HFFc6 (cell line): ENCODE measurements at regions not wholly inside any gene's neighbourhood (a gene's known extent, or its start where the extent isn't known, plus 50 kb on each side); places are given as distances from the start of the nearest gene placed in this dataset.

Source experiments
- DNase-seq: peaks from one replicate; pipeline ENCODE4 v3.0.0-alpha.2; 2018
- H3K27ac Mint-ChIP-seq: 2 replicates; pipeline ENCODE4 v1.8.0; 2020; ENCODE audit warnings: mild to moderate bottlenecking, mixed read lengths
- H3K27me3 Mint-ChIP-seq: 2 replicates; pipeline ENCODE4 v1.8.0; 2021; ENCODE audit warnings: mild to moderate bottlenecking, moderate library complexity, mixed read lengths; ENCODE audit not compliant: insufficient read depth
- H3K36me3 Mint-ChIP-seq: 2 replicates; pipeline ENCODE4 v1.8.0; 2021; ENCODE audit warnings: low read depth, mixed read lengths
- H3K4me1 Mint-ChIP-seq: 2 replicates; pipeline ENCODE4 v1.8.0; 2020; ENCODE audit warnings: low read depth, mixed read lengths
- H3K4me3 Mint-ChIP-seq: 2 replicates; pipeline ENCODE4 v1.8.0; 2020; ENCODE audit warnings: mild to moderate bottlenecking, moderate library complexity, mixed read lengths
- H3K9me3 Mint-ChIP-seq: 2 replicates; pipeline ENCODE4 v1.8.0; 2020; ENCODE audit warnings: mild to moderate bottlenecking, mixed read lengths
- CTCF ChIP-seq: fragments of 200-600 bp; sonication (generic); IDR thresholded peaks from 2 replicates; pipeline ENCODE4 v1.5.0; 2021; ENCODE audit warnings: antibody characterized with exemption, mild to moderate bottlenecking

GRCh38 chr2:238505892-238506280 is 79.2 kb downstream of the ASB1 start:
- Mint-ChIP-seq H3K27ac (no peak overlapping the region), H3K27me3 (peaks cover 21% of the 10 kb centered on the region), H3K9me3 (no peaks in the 10 kb centered on the region), H3K4me3 (no peak overlapping the region), H3K36me3 (no peaks in the 10 kb centered on the region), H3K4me1 (peaks cover 12% of the 10 kb centered on the region)
- TF ChIP-seq CTCF, result no peak
- no peak for DNase-seq

- no peak for DNase-seq
- H3K27ac Mint-ChIP-seq, result no peak overlapping the region
- TF ChIP-seq CTCF, result no peak
- H3K27me3 Mint-ChIP-seq, result peaks cover 23% of the 10 kb centered on the region
- no peaks in the 10 kb centered on the region for H3K36me3 Mint-ChIP-seq
- peaks cover 12% of the 10 kb centered on the region for H3K4me1 Mint-ChIP-seq
- no peak overlapping the region for H3K4me3 Mint-ChIP-seq
- H3K9me3 Mint-ChIP-seq, result no peaks in the 10 kb centered on the region
These were observed 79.8 kb downstream of the ASB1 start for GRCh38 chr2:238506371-238507068.

GRCh38 chr2:238507836-238508235 is 81.1 kb downstream of the ASB1 start:
- H3K4me3 Mint-ChIP-seq, result no peak overlapping the region
- H3K27ac Mint-ChIP-seq, result no peak overlapping the region
- no peaks in the 10 kb centered on the region for H3K9me3 Mint-ChIP-seq
- peaks cover 12% of the 10 kb centered on the region for H3K4me1 Mint-ChIP-seq
- no peak for DNase-seq
- no peak for TF ChIP-seq CTCF
- no peaks in the 10 kb centered on the region for H3K36me3 Mint-ChIP-seq
- peaks cover 19% of the 10 kb centered on the region for H3K27me3 Mint-ChIP-seq

GRCh38 chr2:238509151-238509835 is 82.6 kb downstream of the ASB1 start:
- no peaks in the 10 kb centered on the region for H3K36me3 Mint-ChIP-seq
- no peak for DNase-seq
- H3K27me3 Mint-ChIP-seq, result peaks cover 21% of the 10 kb centered on the region
- no peak for TF ChIP-seq CTCF
- H3K4me3 Mint-ChIP-seq, result no peak overlapping the region
- H3K27ac Mint-ChIP-seq, result no peak overlapping the region
- H3K4me1 Mint-ChIP-seq, result peaks cover 12% of the 10 kb centered on the region
- no peaks in the 10 kb centered on the region for H3K9me3 Mint-ChIP-seq

- Mint-ChIP-seq H3K27ac (no peak overlapping the region), H3K9me3 (no peaks in the 10 kb centered on the region), H3K36me3 (no peaks in the 10 kb centered on the region), H3K4me1 (peaks cover 12% of the 10 kb centered on the region), H3K4me3 (no peak overlapping the region), H3K27me3 (peaks cover 21% of the 10 kb centered on the region)
- DNase-seq, result no peak
- TF ChIP-seq CTCF, result no peak
These were observed 83.2 kb downstream of the ASB1 start for GRCh38 chr2:238509903-238510302.
